ENCODE measurements at regions not wholly inside any gene's neighbourhood (a gene's known extent, or its start where the extent isn't known, plus 50 kb on each side); places are given as distances from the start of the nearest gene placed in this dataset.

GRCh38 chr9:80082213-80082612, 510.4 kb downstream of the TLE4 start:
- no peak for DNase-seq (ENCODE audit: low read depth, low spot score)
- no peak for TF ChIP-seq CTCF (IDR thresholded peaks at IDR 0.05; ENCODE audit: insufficient read depth, low read length, missing control alignments)
- POLR2A ChIA-PET = no interaction called here
- CTCF ChIA-PET = no interaction called here
- H3K4me3 ChIP-seq (ENCODE audit: low read depth, low read length) = no peak overlapping the region

- no peak for TF ChIP-seq CTCF (IDR thresholded peaks at IDR 0.05; ENCODE audit: insufficient read depth, low read length, missing control alignments)
- no peak for DNase-seq (ENCODE audit: low read depth, low spot score)
- ChIA-PET POLR2A (no interaction called here), CTCF (no interaction called here)
- H3K4me3 ChIP-seq (ENCODE audit: low read depth, low read length) = no peak overlapping the region
These were observed 507.1 kb downstream of the TLE4 start for GRCh38 chr9:80078826-80079225.

- ChIA-PET POLR2A (no interaction called here), CTCF (interaction anchor here (0.6 kb wide), 1 partner anchor 24 kb away, joined by 4 read pairs; no protein-coding TSS in a partner anchor)
- DNase-seq (ENCODE audit: low read depth, low spot score) = no peak
- TF ChIP-seq CTCF (IDR thresholded peaks at IDR 0.05; ENCODE audit: insufficient read depth, low read length, missing control alignments) = no peak
- H3K4me3 ChIP-seq (ENCODE audit: low read depth, low read length) = no peak overlapping the region
These were observed 505.3 kb downstream of the TLE4 start for GRCh38 chr9:80077059-80077458.

GRCh38 chr9:80076162-80076561, 504.4 kb downstream of the TLE4 start:
- DNase-seq (ENCODE audit: low read depth, low spot score) = no peak
- CTCF ChIA-PET = no interaction called here
- POLR2A ChIA-PET = no interaction called here
- no peak overlapping the region for H3K4me3 ChIP-seq (ENCODE audit: low read depth, low read length)
- TF ChIP-seq CTCF (IDR thresholded peaks at IDR 0.05; ENCODE audit: insufficient read depth, low read length, missing control alignments) = no peak

GRCh38 chr9:80074439-80074838, 502.7 kb downstream of the TLE4 start:
- ChIA-PET POLR2A (no interaction called here), CTCF (interaction anchor here (1.2 kb wide), 1 partner anchor 11 kb away, joined by 4 read pairs; no protein-coding TSS in a partner anchor)
- H3K4me3 ChIP-seq (ENCODE audit: low read depth, low read length) = no peak overlapping the region
- no peak for TF ChIP-seq CTCF (IDR thresholded peaks at IDR 0.05; ENCODE audit: insufficient read depth, low read length, missing control alignments)
- DNase-seq (ENCODE audit: low read depth, low spot score) = no peak

- ChIA-PET POLR2A (no interaction called here), CTCF (no interaction called here)
- no peak for DNase-seq (ENCODE audit: low read depth, low spot score)
- TF ChIP-seq CTCF (IDR thresholded peaks at IDR 0.05; ENCODE audit: insufficient read depth, low read length, missing control alignments) = no peak
- H3K4me3 ChIP-seq (ENCODE audit: low read depth, low read length) = no peak overlapping the region
These were observed 500.7 kb downstream of the TLE4 start for GRCh38 chr9:80072451-80072850.
